Nephron progenitor cell (in vitro differentiated cells): ENCODE measurements at regions not wholly inside any gene's neighbourhood (a gene's known extent, or its start where the extent isn't known, plus 50 kb on each side); places are given as distances from the start of the nearest gene placed in this dataset.
A peak's percentile ranks its signal among the peaks of the same experiment; 100 is the strongest.

Experiments
- DNase-seq: peaks from one replicate; pipeline ENCODE4 v3.0.0; 2021
- H3K27ac Mint-ChIP-seq: 2 replicates; pipeline ENCODE4 v1.8.0; 2021; ENCODE audit warnings: mild to moderate bottlenecking, moderate library complexity, mixed read lengths
- H3K27me3 Mint-ChIP-seq: 2 replicates; pipeline ENCODE4 v1.8.0; 2021; ENCODE audit warnings: mild to moderate bottlenecking, low read depth, mixed read lengths; ENCODE audit not compliant: poor library complexity
- H3K36me3 Mint-ChIP-seq: 2 replicates; pipeline ENCODE4 v1.8.0; 2021; ENCODE audit warnings: low read depth, mixed read lengths
- H3K4me1 Mint-ChIP-seq: 2 replicates; pipeline ENCODE4 v1.8.0; 2021; ENCODE audit warnings: mixed read lengths
- H3K4me3 Mint-ChIP-seq: 2 replicates; pipeline ENCODE4 v1.8.0; 2021; ENCODE audit warnings: mild to moderate bottlenecking, moderate library complexity, mixed read lengths
- H3K9me3 Mint-ChIP-seq: 2 replicates; pipeline ENCODE4 v1.8.0; 2021; ENCODE audit warnings: mild to moderate bottlenecking, moderate library complexity, mixed read lengths
- TF ChIP-seq, protein P1 (sequence below): fragments of 200-600 bp; sonication (generic); IDR thresholded peaks from 2 replicates; pipeline ENCODE4 v1.5.0; 2021; ENCODE audit warnings: antibody characterized with exemption

DNA sequence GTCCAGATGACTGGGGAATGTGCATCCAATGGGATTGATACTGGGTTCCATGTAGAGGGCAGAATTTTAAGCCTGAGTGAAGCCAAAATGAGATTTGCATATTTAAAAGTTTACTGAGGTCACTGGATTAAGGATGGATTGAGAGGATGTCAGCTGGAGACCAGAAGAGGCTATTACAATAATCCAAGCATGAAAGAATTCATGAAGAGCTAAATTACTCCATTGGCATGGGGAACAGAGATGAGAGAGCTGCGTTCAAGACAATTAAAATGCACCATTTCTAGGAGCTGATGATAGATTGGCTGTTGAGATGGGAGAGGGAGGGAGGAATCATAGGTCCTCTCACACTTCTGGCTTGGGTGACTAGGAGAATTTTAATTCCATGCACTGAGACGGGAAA lies 158.5 kb downstream of the JCAD start:
- DNase-seq: no peak
- Mint-ChIP-seq H3K27ac (peak overlapping the region; percentile 3), H3K4me3 (no peak overlapping the region), H3K4me1 (peaks cover 25% of the 10 kb centered on the region), H3K36me3 (no peaks in the 10 kb centered on the region), H3K9me3 (peaks cover 12% of the 10 kb centered on the region), H3K27me3 (peaks cover 10% of the 10 kb centered on the region)
- TF ChIP-seq, protein P1, sequence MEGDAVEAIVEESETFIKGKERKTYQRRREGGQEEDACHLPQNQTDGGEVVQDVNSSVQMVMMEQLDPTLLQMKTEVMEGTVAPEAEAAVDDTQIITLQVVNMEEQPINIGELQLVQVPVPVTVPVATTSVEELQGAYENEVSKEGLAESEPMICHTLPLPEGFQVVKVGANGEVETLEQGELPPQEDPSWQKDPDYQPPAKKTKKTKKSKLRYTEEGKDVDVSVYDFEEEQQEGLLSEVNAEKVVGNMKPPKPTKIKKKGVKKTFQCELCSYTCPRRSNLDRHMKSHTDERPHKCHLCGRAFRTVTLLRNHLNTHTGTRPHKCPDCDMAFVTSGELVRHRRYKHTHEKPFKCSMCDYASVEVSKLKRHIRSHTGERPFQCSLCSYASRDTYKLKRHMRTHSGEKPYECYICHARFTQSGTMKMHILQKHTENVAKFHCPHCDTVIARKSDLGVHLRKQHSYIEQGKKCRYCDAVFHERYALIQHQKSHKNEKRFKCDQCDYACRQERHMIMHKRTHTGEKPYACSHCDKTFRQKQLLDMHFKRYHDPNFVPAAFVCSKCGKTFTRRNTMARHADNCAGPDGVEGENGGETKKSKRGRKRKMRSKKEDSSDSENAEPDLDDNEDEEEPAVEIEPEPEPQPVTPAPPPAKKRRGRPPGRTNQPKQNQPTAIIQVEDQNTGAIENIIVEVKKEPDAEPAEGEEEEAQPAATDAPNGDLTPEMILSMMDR: no peak

DNA sequence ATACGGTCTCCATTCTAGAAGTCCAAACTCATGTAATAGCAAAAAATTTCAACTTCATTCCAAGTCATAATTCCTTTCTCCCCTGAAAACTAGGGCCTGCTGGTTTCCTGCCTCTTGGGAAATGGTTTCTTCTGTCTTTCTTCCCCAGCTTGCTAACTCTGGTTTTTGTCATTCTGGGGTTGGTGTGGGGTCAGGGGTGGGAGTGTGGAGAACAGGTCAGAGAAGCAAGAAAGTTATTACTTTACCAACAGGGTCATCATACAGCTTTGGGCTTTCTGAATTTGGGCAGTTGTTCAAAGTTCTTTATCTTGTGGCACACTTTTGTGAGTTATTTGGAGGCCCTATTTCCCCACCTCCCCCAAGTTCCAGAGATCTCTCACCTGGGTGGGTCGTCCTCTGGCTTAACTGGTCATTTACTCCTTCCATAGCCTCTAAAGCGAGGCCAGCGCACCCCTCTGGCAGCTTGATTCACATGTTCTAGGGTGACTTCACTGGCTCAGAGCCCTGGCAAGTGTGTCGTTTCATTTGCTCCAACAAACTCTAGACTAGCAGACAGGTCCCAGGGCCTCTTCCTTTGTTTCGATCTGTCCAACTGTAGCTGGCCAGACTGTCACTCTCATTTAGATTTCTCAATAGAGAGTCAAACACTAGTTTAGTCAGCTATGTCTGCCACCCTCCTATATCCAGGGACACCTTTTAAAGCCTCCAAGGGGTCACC lies 161.2 kb downstream of the JCAD start:
- Mint-ChIP-seq H3K4me3 (no peak overlapping the region), H3K36me3 (no peaks in the 10 kb centered on the region), H3K27me3 (no peaks in the 10 kb centered on the region), H3K27ac (no peak overlapping the region), H3K4me1 (peaks cover 31% of the 10 kb centered on the region), H3K9me3 (peaks cover 28% of the 10 kb centered on the region)
- no peak for DNase-seq
- TF ChIP-seq, protein P1: no peak

DNA sequence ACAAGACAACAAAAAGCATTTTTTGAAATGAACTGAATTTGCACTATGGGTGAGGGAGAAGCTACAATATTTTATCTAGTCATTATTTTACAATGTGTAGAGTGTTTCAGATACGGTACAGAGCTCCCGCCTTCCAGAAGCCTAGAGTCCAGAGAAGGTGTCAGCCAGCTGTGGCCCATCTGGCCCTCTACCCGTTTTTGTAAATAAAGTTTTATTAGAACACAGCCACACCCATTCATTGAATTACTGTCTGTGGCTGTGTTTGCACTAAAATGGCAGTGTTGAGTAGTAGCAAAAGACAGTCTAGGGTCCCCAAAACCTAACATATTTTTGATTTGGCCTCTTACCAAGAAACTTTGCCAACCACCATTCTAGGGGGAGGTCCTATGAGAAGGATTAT lies 162.0 kb downstream of the JCAD start:
- DNase-seq: no peak
- Mint-ChIP-seq H3K36me3 (no peaks in the 10 kb centered on the region), H3K27me3 (no peaks in the 10 kb centered on the region), H3K4me1 (peaks cover 30% of the 10 kb centered on the region), H3K27ac (no peak overlapping the region), H3K4me3 (no peak overlapping the region), H3K9me3 (peaks cover 31% of the 10 kb centered on the region)
- TF ChIP-seq, protein P1: no peak

DNA sequence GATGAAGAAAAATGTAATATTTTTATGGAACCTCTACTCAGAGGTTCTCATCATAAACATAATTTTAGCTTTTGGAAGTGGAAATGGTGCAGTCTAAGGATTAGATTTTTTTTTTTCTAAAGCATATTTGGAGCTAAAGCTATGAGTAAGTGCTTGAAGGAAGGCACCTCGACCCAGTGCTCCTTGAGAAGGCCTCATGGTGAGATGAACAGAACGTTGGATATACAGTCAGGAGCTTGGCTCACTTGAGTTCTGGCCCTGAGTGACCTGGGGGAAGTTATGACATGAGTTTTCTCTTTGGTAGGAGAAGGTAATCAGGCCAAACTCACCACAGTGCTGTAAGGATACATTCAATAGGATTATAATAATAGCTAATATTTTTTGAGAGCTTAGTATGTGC lies 163.3 kb downstream of the JCAD start:
- Mint-ChIP-seq H3K27ac (no peak overlapping the region), H3K4me1 (peaks cover 16% of the 10 kb centered on the region), H3K4me3 (no peak overlapping the region), H3K27me3 (no peaks in the 10 kb centered on the region), H3K36me3 (no peaks in the 10 kb centered on the region), H3K9me3 (peaks cover 31% of the 10 kb centered on the region)
- DNase-seq: no peak
- TF ChIP-seq, protein P1: no peak

DNA sequence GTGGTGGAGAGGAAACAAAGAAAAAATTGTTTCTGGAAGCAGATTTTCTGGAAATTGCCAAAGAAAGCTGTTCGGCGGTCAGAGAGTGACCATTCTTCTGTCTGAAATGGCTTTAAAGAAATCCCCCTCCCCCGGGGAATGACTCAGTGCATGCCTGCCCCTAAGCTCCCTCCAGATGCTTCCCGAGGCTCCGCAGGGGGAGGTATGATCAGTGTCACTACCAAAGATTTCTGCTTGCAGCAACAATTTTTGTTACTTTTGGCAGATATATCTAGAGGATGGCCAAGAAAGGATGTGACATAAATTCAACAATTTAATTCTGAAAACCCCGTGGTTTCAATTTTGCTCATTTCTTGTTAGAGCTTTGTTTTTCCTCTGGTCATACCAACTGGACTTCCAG lies 163.9 kb downstream of the JCAD start:
- H3K4me3 Mint-ChIP-seq: no peak overlapping the region
- no peaks in the 10 kb centered on the region for H3K36me3 Mint-ChIP-seq
- peaks cover 10% of the 10 kb centered on the region for H3K4me1 Mint-ChIP-seq
- H3K27ac Mint-ChIP-seq: no peak overlapping the region
- no peaks in the 10 kb centered on the region for H3K27me3 Mint-ChIP-seq
- H3K9me3 Mint-ChIP-seq: peaks cover 31% of the 10 kb centered on the region
- no peak for DNase-seq
- TF ChIP-seq, protein P1: no peak

DNA sequence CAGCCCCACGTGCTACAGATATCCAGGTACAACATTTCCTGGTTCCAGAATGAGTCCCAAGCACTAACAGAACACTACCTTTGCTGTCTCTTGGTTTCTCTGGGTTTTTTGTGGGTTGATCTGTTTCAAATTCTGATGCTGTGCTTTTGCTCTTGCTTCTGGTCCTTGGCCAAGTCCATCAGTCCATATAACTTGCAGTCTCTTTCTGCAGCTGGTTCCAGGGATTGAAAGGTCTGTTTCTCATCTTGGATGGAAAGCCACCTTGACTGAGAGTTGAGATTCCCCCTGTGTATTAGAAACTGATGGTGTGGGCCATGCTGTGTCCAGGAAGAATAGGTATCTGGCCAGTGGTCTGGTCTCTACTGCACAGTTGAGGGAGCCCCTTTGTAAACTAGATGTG lies 171.1 kb downstream of the JCAD start:
- no peak overlapping the region for H3K27ac Mint-ChIP-seq
- peaks cover 4% of the 10 kb centered on the region for H3K9me3 Mint-ChIP-seq
- H3K4me3 Mint-ChIP-seq: no peak overlapping the region
- TF ChIP-seq, protein P1: no peak
- peaks cover 6% of the 10 kb centered on the region for H3K4me1 Mint-ChIP-seq
- H3K27me3 Mint-ChIP-seq: peaks cover 5% of the 10 kb centered on the region
- DNase-seq: no peak
- no peaks in the 10 kb centered on the region for H3K36me3 Mint-ChIP-seq
